HG02642 (cell line): ENCODE measurements at regions not wholly inside any gene's neighbourhood (a gene's known extent, or its start where the extent isn't known, plus 50 kb on each side); places are given as distances from the start of the nearest gene placed in this dataset.

ENCODE experiments used
- ATAC-seq: cut with Tn5 transposase; IDR thresholded peaks from one replicate; pipeline ENCODE4 v1.9.1; 2021; ENCODE audit warnings: mild to moderate bottlenecking; ENCODE audit not compliant: unreplicated experiment, poor library complexity

- ATAC-seq: no peak
Measured at GRCh38 chr2:65870826-65871225, 438.4 kb upstream of the SPRED2 start.

- no peak for ATAC-seq
Measured at GRCh38 chr2:65869296-65869695, 436.9 kb upstream of the SPRED2 start.

- no peak for ATAC-seq
Measured at GRCh38 chr2:65868177-65868576, 435.8 kb upstream of the SPRED2 start.

GRCh38 chr2:65867446-65867845, 435.0 kb upstream of the SPRED2 start:
- ATAC-seq: no peak

GRCh38 chr2:65866148-65866547, 433.7 kb upstream of the SPRED2 start:
- no peak for ATAC-seq

- ATAC-seq: no peak
Measured at GRCh38 chr2:65864619-65865018, 432.2 kb upstream of the SPRED2 start.

- ATAC-seq: no peak
Measured at GRCh38 chr2:65863713-65864112, 431.3 kb upstream of the SPRED2 start.

GRCh38 chr2:65856928-65857327, 424.5 kb upstream of the SPRED2 start:
- ATAC-seq: no peak

- no peak for ATAC-seq
Measured at GRCh38 chr2:65856423-65856822, 424.0 kb upstream of the SPRED2 start.

GRCh38 chr2:65850695-65851094, 418.3 kb upstream of the SPRED2 start:
- ATAC-seq: no peak

- no peak for ATAC-seq
Measured at GRCh38 chr2:65846989-65847678, 414.7 kb upstream of the SPRED2 start.

- no peak for ATAC-seq
Measured at GRCh38 chr2:65845442-65846182, 413.2 kb upstream of the SPRED2 start.

- ATAC-seq: no peak
Measured at GRCh38 chr2:65842104-65842503, 409.7 kb upstream of the SPRED2 start.

- ATAC-seq: no peak
Measured at GRCh38 chr2:65835975-65836549, 403.7 kb upstream of the SPRED2 start.

GRCh38 chr2:65834771-65835475, 402.5 kb upstream of the SPRED2 start:
- no peak for ATAC-seq

GRCh38 chr2:65834062-65834461, 401.7 kb upstream of the SPRED2 start:
- ATAC-seq: no peak

GRCh38 chr2:65831509-65831908, 399.1 kb upstream of the SPRED2 start:
- no peak for ATAC-seq

- ATAC-seq: no peak
Measured at GRCh38 chr2:65826567-65826966, 394.2 kb upstream of the SPRED2 start.

- ATAC-seq: no peak
Measured at GRCh38 chr2:65823511-65823910, 391.1 kb upstream of the SPRED2 start.

- no peak for ATAC-seq
Measured at GRCh38 chr2:65820454-65820853, 388.1 kb upstream of the SPRED2 start.

GRCh38 chr2:65819963-65820362, 387.6 kb upstream of the SPRED2 start:
- ATAC-seq: no peak
